ENCODE measurements at regions not wholly inside any gene's neighbourhood (a gene's known extent, or its start where the extent isn't known, plus 50 kb on each side); places are given as distances from the start of the nearest gene placed in this dataset.

- TF ChIP-seq, protein P1, sequence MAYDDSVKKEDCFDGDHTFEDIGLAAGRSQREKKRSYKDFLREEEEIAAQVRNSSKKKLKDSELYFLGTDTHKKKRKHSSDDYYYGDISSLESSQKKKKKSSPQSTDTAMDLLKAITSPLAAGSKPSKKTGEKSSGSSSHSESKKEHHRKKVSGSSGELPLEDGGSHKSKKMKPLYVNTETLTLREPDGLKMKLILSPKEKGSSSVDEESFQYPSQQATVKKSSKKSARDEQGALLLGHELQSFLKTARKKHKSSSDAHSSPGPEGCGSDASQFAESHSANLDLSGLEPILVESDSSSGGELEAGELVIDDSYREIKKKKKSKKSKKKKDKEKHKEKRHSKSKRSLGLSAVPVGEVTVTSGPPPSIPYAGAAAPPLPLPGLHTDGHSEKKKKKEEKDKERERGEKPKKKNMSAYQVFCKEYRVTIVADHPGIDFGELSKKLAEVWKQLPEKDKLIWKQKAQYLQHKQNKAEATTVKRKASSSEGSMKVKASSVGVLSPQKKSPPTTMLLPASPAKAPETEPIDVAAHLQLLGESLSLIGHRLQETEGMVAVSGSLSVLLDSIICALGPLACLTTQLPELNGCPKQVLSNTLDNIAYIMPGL (CRISPR knock-in tag; IDR thresholded peaks at IDR 0.05; ENCODE audit: borderline replicate concordance): no peak
Observed at GRCh38 chr5:44888435-44888834, 79.7 kb downstream of the MRPS30 start (continued).

- DNase-seq (ENCODE audit: low read depth in 1 of 2, low spot score in 1 of 2) (no peak), ATAC-seq (no peak), FAIRE-seq (no peak)
- H3K27ac ChIP-seq: no peak overlapping the region
- no peaks in the 10 kb centered on the region for H3K9me3 ChIP-seq
- no peak overlapping the region for H3K4me3 ChIP-seq
- ChIA-PET CTCF (no interaction called here), POLR2A (no interaction called here)
- H3K4me2 ChIP-seq: no peak overlapping the region
- TF ChIP-seq ZNF302 (CRISPR knock-in tag; IDR thresholded peaks at IDR 0.05) (no peak), MAX (IDR thresholded peaks at IDR 0.05) (no peak), CBX2 (IDR thresholded peaks at IDR 0.05; ENCODE audit: borderline replicate concordance, low read depth) (no peak), MAZ (IDR thresholded peaks at IDR 0.05; ENCODE audit: borderline replicate concordance, low read depth, low read length) (no peak), TP53 (CRISPR knock-in tag; IDR thresholded peaks at IDR 0.05) (no peak)
- no peaks in the 10 kb centered on the region for H3K4me1 ChIP-seq
Observed at GRCh38 chr5:44891116-44891515, 82.4 kb downstream of the MRPS30 start.

- H3K4me2 ChIP-seq: no peak overlapping the region
- H3K4me1 ChIP-seq: no peaks in the 10 kb centered on the region
- ChIA-PET POLR2A (no interaction called here), CTCF (no interaction called here)
- TF ChIP-seq POLR2A (IDR thresholded peaks at IDR 0.05; ENCODE audit: low read length): no peak
- TF ChIP-seq, protein P1 (CRISPR knock-in tag; IDR thresholded peaks at IDR 0.05; ENCODE audit: borderline replicate concordance): no peak
- no peak for TF ChIP-seq E2F6 (IDR thresholded peaks at IDR 0.05; ENCODE audit: borderline replicate concordance, low read depth)
- no peak for TF ChIP-seq HOXB13 (CRISPR knock-in tag; IDR thresholded peaks at IDR 0.05; ENCODE audit: low read depth)
- TF ChIP-seq MAX (IDR thresholded peaks at IDR 0.05): no peak
- no peak for TF ChIP-seq GATA3 (IDR thresholded peaks at IDR 0.05; ENCODE audit: borderline replicate concordance)
- TF ChIP-seq SMC3 (IDR thresholded peaks at IDR 0.05): no peak
- TF ChIP-seq, protein P2, sequence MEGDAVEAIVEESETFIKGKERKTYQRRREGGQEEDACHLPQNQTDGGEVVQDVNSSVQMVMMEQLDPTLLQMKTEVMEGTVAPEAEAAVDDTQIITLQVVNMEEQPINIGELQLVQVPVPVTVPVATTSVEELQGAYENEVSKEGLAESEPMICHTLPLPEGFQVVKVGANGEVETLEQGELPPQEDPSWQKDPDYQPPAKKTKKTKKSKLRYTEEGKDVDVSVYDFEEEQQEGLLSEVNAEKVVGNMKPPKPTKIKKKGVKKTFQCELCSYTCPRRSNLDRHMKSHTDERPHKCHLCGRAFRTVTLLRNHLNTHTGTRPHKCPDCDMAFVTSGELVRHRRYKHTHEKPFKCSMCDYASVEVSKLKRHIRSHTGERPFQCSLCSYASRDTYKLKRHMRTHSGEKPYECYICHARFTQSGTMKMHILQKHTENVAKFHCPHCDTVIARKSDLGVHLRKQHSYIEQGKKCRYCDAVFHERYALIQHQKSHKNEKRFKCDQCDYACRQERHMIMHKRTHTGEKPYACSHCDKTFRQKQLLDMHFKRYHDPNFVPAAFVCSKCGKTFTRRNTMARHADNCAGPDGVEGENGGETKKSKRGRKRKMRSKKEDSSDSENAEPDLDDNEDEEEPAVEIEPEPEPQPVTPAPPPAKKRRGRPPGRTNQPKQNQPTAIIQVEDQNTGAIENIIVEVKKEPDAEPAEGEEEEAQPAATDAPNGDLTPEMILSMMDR (IDR thresholded peaks at IDR 0.05): no peak
- TF ChIP-seq RFX5 (IDR thresholded peaks at IDR 0.05): no peak
- TF ChIP-seq RCOR1 (IDR thresholded peaks at IDR 0.05; ENCODE audit: low read depth, low read length): no peak
- TF ChIP-seq MAZ (IDR thresholded peaks at IDR 0.05; ENCODE audit: borderline replicate concordance, low read depth, low read length): no peak
- no peak for TF ChIP-seq KDM1A (IDR thresholded peaks at IDR 0.05; ENCODE audit: low read depth)
- TF ChIP-seq HEYL (CRISPR knock-in tag; IDR thresholded peaks at IDR 0.05): no peak
- no peaks in the 10 kb centered on the region for H3K9me3 ChIP-seq
- ATAC-seq (no peak), DNase-seq (ENCODE audit: low read depth in 1 of 2, low spot score in 1 of 2) (no peak), FAIRE-seq (no peak)
- H3K4me3 ChIP-seq: no peak overlapping the region
- no peak overlapping the region for H3K27ac ChIP-seq
Observed at GRCh38 chr5:44900273-44900954, 91.7 kb downstream of the MRPS30 start.
